D341Med (cell line): ENCODE measurements at regions not wholly inside any gene's neighbourhood (a gene's known extent, or its start where the extent isn't known, plus 50 kb on each side); places are given as distances from the start of the nearest gene placed in this dataset.
A peak's percentile ranks its signal among the peaks of the same experiment; 100 is the strongest.

Experiments
- DNase-seq: peaks from one replicate; pipeline ENCODE4 v3.0.0; 2012; ENCODE audit warnings: low spot score

DNA sequence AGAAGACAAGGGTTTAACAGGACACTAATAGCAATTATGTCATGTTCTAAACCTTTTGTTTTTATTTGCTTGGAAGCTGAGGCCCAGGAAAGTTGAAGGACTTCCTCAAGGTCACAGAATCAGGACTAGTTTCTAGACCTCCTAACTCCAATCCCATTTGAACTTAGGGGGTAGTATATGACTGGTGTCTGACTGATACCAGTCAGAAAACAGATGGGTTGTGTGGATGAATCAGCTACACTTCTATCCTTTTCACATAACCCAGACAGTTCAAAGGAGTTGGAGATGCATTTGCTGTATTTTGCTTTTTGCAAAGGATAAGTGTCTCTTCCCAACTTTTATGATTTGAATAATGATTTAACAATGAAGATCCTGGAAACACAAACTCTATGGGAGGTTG, 322.5 kb downstream of the HLX start:
- no peak for DNase-seq

DNA sequence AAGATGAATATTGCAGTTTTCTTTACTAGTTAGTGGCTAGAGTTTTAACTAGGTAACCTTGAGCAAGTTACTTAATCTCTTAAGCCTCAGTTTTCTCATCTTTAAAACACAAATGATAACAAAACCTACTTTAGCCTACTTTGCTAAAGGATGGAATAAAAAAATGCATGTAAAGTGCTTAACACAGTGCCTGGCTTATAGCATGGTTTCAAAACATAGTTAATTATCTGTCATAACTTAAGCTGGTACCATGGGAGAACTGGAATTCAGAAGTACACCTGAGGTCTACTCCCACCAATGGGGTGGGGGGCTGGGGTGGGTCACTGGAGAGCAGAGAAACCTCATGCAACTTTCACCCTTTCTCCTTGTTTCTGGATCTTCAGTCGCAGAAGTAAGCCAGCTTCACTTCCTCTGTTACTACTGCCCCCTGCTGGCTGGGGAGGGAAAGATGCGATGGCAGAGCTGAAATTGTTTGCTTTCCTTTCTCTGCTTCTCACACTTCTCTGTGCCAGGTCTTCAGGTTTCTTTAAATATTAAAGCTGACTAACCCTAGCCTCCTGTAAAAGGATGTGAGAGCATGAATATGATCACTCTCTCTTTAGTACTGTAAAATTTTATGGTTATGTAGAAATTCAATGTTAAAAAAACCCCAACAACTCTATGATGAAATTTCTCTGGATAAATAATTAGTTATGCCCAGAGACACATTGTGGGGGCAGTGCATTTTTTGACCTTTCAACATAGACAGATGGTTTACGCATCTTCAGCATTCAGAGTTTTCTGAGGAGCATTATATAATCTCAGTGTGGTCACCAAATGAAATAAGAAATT, 324.2 kb downstream of the HLX start:
- peak; percentile 83 for DNase-seq

DNA sequence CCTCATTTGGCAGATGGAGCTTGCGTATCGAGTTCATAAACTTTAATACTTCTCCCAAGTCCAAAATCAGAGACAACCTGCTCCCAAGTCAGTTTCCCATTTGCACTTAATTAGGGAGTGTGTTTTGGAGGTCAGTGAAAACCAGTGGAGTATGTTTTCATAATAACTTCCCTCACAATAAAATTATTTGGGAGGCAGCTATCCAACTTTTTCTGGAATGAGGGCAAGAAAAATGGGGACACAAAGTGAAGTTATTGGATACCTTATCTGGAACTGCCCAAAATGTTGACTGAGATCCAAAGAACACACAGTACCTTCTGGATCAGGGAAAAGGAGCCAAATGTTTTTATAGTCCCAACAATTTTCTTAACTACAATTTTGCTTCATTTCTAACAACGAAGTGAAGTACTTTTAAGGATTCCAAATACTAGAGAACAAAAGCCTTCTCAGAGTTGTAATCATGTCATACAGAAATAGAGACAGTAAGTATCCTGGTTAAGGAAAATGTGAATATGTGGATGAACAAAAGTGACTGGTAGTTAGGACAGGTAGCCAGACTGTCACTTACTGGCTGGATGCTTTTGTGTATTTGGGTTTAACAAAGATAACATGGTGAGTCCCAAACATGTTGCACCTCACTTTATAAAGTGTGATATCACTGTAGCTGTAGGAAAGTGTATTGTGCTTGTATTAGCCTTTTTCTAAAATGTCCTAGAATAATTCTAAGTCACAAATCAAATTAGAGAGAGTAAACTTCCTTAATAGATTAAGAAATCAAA, 325.0 kb downstream of the HLX start:
- no peak for DNase-seq

DNA sequence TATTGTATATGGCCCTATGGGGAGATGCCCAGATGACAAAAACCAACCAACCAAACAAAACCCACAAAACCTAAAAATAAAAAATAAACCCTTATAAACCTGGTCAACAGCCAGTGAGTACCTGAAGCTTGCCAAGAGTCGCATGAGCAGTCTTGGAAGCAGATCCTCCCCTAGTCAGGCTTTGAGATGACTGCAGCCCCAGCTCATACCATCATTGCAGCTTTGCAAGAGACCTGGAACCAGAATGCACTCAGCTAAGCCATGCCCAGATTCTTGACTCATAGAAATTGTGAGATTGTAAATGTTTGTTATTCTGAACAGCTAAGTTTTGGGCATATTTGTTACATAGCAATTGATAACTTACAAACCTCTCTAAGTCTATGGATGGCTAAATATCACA, 326.8 kb downstream of the HLX start:
- no peak for DNase-seq

DNA sequence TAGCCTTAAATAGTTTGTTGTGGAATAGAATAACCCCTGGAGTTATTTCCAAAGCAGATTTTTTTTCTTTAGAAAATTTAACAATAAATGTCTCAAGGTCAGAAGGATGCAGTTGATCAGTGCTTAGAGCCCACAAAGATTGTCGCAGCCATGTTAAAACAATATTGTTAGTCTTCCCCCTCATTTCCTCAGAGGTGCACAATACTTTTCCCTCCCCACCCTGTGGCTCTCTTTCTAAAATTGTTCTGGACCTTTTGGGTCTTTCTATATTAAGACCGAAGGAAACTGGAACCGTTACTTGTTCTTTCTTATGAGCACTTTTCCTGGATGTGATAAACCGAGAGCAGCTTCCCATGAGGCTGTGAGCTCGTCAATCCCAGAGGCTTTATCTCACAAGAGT, 333.7 kb downstream of the HLX start:
- DNase-seq = no peak

DNA sequence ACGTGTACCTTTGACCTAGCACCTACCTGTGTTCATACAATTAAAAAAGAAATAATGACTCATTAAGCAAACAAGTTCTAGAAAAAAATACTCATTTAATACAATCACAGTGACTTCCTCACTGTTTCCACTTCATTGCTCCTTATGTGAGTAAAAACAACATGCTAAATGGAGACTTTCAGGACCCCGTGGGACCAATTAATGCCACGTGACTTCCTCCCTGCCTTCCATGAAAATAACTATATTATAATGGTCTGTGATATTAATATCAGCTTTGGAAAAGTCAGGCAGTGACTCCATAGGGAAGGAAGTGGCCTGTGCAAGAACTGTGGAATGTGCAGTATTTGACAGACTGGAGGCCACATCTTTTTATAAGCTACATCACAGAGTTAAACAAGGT, 337.8 kb downstream of the HLX start:
- no peak for DNase-seq

DNA sequence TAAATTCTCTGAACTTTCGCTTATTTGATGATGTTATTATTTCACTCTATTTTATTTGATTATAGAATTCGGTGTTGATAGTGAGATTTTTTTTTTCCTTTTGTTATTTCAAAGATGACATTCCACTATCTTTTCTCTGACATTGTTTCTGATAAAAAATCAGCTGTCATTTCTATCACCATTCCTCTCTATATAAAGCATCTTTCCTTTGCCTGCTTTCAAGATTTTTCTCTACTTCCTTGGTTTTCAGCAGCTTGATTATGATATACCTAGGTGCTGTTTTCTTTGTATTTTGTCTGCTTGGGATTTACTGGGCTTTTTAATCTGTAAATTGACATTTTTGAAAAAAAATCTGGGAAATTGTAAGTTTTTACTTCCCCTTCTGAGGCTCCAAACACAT, 344.0 kb downstream of the HLX start:
- no peak for DNase-seq

DNA sequence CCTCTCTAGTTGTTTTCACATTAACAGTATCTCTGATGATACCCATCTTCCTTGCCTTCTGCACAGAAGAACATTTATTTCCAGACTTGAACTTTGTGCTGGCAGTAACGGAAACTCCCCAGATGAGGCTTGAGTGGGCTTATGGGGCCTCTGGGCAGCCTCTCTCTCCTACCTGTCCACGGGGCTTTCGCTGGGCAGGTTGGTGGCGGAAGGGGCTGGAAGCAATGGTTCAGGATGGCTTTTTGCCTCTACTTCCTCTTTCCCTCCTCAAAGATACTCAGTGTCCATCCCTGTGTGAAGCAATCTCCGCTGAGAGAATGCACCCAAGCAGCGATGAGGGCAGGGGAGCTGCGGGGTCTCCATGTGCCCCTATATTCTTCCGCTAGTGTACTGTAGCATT, 348.2 kb downstream of the HLX start:
- no peak for DNase-seq

DNA sequence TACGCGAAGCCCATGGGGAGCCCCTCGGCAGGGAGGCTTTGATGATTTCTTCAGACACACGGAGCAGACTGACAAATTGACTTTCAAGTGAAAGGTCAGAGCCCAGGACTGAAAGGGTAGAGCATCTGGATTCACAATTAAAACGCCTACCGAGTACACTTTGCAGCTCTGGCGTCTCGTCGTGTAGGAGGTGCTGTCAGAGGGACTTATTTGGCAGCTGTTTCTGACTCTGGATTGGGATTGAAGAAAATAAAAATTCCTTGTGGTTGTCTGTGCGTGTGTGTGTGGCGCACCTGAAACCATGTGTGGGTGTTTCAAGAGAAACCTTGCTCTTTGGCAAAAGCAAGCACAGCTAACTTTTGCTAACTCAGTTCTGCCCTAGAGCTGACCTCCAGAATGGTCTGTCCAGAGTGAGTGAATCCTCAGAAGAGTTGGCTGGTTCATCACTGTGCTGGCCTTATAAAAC, 348.7 kb downstream of the HLX start:
- no peak for DNase-seq

DNA sequence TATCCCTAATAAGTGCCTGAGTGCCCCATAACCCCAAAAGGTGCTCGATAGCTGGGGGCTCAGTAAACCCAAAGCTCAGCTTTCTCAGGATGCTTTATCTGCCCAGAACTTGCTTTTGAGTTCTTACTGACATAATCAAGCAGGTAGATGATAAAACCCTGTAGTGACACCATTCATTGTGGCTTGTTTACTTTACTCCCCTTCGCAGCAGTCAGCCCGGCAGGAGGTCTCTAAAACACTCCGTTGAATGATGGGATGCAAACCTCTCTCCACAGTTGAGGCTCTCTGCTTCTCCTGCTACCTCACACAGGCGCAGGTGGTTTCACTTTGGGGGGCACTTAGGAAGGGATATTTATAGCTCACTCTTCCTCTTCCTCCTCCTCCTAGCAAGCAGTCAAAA, 349.4 kb downstream of the HLX start:
- no peak for DNase-seq

DNA sequence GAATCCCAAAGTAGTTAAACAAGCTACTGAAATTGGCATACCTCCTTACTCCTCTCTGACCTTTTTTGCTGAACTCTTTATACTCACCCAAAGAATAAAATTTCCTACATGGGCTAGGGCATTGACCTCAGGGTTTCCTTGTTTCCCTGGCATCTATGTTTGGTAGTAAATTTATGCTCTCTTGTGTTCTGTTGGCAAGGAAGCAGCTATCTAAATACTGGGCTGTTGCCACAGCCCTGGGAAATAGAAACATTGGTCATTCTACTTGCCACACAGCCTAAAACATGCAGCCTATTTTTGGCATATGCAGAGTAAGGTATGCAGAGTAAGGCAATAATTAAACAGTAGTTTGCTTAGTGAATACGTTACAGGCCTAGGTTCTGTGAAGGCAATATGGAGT, 351.4 kb downstream of the HLX start:
- no peak for DNase-seq

DNA sequence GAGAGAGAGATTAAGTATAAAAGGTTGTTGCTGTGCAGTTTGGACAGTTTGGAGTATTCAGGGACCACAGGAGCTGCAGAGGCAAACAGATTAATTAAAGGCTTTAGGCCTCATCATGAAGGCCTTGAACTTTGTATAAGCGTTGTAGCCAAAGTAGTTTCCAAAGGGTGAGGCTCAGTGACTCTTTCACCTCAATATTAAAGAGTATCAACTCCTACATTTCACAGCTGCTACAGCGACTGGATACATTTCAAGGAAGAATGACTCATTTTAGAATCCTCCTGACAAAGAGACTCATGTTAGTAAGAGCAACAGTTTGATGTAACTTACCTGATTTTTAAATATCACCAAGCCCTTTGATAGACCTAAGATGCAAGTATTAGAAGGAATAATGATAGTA, 355.5 kb downstream of the HLX start:
- no peak for DNase-seq

DNA sequence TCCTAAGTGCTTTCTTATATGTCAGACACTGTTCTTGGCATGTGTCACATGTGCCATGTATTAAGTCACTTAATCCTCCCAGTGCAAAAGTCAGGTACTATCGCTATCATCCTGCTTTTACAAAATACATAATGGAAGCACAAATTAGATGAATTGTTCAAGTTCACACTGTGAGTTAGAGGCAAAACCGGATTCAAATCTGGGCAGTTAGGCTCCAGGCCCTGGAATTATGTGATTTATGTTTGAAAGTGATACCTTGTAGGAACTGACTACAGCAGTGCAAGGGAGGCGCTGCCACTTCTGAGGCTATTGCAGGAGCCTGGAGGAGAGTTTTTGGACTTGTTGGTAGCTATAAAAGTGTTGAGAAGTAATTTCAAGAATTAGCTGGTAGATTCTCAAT, 358.3 kb downstream of the HLX start:
- no peak for DNase-seq

DNA sequence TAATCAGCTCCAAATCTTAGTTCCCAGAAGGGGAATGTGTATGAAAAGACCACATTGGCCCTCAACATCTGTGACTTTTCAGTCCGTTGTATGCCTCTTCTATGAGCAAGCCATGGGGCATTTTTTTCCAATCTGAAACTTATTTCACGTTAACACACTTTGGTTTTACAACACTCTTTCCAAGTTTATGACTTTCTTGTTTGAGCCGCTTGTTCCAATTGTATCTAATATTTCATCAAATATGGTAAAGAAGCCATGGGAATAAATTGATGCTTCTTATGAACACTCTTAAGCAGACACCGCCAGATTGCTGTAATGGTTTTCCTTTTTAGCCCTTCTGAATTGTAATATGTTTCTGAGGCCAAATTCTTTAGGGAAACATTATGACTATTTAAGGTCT, 359.9 kb downstream of the HLX start:
- DNase-seq = no peak

DNA sequence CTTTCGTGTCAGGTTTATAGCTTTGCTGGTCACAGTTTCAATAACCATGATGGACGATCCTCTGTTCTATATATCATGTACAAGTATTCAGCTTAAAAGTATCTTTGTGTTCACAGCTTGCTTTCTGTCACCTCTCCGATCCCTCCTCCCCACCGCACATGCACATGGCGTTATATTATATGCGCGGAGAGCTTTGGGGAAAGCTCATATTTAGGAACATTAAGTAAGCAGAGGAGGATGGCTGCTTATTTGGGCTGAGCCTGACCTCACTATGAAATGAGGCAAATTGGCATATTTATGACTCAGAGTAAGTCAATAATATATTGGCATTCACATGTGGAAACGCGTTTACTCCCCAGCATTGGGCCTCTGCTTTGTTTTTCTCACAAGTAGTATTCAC, 360.5 kb downstream of the HLX start:
- no peak for DNase-seq

DNA sequence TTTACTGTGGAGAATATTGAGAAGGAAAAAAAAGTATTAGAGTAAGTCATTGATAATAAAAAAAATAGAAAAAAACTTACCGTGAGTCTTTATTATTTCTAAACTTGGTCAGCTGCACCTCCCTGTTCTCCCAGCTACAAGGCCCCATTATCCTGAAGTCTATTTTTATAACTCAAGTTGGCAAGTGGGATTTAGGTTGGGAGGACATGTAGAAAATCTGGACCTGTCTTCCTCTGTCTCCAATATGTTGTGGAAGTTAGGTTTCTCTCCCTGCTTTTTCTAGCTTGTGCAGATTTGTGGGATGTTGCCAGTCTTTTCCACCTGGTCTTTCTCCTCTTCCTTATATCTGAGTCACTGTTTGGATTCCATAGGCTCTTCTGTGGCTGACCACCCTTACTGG, 361.4 kb downstream of the HLX start:
- no peak for DNase-seq

DNA sequence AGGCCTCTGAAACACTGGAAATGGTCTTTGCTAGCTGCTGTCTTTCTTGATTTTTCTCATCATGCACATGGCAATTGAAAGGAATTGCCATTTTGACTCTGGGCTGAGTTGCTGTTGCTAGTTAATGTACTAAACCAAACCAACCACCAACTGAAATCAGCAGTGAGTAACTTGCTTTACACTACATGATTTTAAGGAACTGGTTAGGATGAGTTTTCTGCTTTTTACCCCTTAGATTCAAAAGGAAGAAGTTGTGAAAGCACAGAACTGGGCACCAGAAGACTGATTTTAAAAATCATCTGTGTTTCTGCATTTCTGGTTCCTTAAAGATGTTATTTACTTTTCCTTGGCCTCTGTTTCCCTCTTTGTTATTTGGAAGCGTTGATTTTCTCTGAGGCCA, 361.9 kb downstream of the HLX start:
- DNase-seq = no peak

DNA sequence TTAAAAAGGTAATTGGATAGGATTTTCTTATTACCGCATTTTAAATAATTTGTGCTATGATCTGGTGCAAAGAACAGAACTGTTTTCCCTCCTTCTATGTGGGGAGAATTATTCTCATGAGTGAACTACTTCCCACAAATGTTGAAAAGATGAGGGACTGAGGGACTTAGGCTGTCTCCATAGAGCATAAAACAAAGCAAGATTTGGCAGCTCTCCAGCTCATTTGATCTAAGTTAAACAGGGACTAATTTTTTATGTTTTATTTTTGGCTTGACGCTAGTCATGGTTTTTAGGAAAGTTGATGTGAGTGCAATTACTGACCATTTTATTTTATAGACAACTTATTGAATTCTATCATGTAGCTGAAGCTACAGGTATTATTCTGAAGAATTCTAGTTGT, 362.3 kb downstream of the HLX start:
- no peak for DNase-seq

DNA sequence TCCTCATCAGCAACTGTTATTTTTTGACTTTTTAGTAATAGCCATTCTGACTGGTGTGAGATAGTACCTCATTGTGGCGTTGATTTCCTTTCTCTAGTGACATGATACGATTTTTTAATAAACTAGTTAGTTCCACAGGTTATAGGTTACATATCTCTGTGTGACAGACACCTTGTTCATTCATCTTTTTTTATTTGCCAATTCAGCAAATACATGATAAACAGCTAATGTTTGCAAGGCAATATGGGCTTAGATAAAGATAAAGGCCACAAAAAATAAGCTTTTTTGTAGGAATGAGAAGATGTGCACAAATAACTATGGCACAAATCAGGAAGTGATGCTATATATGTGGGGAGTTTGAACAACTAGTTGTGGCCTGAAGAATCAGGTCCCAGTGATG, 366.8 kb downstream of the HLX start:
- DNase-seq = no peak

DNA sequence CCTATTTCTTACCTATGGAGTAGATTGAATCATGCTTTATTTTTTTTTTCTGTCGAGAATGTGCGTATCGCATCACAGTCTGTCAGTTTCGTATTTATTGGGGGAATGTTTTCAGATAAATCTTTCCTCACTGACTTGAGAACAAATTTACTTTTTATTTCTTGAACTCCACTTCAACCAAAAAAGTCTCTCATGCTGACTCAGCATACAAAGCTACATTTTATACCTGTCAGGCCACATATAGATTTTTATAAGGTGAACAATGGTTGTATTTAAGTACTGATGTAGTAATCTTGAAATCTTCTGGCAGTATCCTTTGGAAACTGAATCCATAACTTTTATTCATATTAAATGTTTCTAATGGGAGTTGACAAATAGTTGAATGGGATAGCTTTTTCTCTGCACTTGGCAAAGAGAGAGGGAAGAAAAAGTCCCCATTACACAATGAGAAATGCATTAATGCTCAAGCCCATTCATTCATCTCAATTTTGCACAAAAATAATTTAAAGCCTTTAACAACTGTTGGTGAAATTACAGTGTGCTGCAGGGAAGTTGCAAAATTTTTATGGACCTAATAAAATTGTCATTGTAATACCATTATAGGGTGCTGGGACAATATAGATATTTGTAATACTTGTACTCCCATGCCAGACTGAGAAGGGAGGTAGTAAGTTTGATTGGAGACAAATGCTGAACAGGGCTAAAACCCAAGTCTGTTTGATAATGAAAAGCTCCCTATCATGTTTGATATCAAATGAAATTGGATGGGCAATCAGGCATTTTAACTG, 367.6 kb downstream of the HLX start:
- DNase-seq = no peak

DNA sequence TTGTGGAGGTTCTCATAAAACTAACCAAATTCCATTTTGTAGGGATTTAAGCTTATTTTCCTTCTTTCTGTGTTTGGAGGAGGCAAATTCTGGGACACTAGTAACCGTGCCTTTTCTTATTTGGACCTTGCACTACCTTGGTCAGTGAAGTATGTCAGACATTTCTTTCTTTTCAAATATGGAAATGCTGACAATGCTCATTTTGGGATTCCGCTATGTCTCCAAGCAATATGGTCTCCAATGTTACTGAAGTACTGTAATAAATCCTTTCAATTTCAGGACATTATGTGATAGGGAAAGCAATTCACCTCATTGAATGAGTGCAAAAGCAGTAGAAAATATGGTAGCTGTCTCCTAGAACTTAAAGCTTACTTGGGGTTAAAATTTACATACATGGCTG, 372.3 kb downstream of the HLX start:
- no peak for DNase-seq

DNA sequence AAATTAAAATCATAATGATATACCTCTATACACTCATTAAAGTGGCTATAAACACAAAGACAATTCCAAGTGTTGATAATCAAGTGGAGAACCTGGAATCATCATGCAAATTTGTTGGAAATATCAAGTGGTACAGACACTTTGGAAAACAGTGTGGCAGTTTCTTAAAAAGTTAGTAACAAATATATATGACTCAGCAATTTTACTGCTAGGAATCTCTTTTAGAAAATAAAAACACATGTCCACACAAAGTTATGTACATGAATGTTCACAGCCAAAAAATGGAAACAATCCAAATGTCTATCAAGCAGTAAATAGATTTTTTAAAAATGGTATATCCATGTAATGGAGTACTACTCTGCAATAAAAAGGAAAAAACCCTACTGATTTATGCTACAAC, 375.6 kb downstream of the HLX start:
- DNase-seq = no peak

DNA sequence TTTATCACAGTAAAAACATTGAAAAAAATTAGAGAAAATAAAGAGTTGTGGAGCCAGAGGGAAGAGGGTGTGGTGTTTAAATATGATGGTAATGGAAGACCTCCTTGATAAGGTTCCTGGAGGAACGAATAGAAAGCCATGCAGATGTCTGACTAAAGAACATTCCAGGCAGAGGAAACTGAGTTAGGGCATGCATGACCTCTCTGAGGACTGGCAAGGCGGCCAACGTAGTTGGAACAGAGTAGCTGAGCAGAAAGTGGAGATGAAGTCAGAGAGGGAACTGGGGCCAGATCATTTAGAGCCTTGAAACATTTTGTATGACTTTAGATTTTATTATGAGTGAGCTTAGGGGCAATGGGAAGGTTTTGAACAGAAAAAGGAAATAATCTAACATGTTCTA, 377.5 kb downstream of the HLX start:
- no peak for DNase-seq
